ENCODE measurements at regions not wholly inside any gene's neighbourhood (a gene's known extent, or its start where the extent isn't known, plus 50 kb on each side); places are given as distances from the start of the nearest gene placed in this dataset.

GRCh38 chr5:68744206-68744605 lies 349.6 kb upstream of the SLC30A5 start:
- H3K4me1 ChIP-seq: peaks cover 9% of the 10 kb centered on the region
- no peaks in the 10 kb centered on the region for H3K36me3 ChIP-seq (replicated peaks in 1 of 2; ENCODE audit: insufficient read depth in 1 of 2, low read depth in 2 of 2)
- no peak overlapping the region for H3K27ac ChIP-seq
- H3K4me3 ChIP-seq: no peak overlapping the region
- no peaks in the 10 kb centered on the region for H3K9me3 ChIP-seq
- ATAC-seq (no peak), DNase-seq (no peak)
- no peaks in the 10 kb centered on the region for H3K27me3 ChIP-seq
- TF ChIP-seq POLR2A (IDR thresholded peaks at IDR 0.05) (no peak), CTCF (IDR thresholded peaks at IDR 0.05) (no peak)
- intact Hi-C loops (cut with DNase I): no loop called here
- 76 to 85% methylated on average over 4 of the region's 4 CpGs for WGBS, 2 donors

GRCh38 chr5:68745448-68745847 lies 348.4 kb upstream of the SLC30A5 start:
- TF ChIP-seq POLR2A (IDR thresholded peaks at IDR 0.05): no peak
- TF ChIP-seq CTCF (IDR thresholded peaks at IDR 0.05): no peak
- Histone ChIP-seq H3K27me3 (no peaks in the 10 kb centered on the region), H3K27ac (no peak overlapping the region), H3K4me1 (peaks cover 9% of the 10 kb centered on the region), H3K9me3 (no peaks in the 10 kb centered on the region), H3K4me3 (no peak overlapping the region), H3K36me3 (replicated peaks in 1 of 2; ENCODE audit: insufficient read depth in 1 of 2, low read depth in 2 of 2) (no peaks in the 10 kb centered on the region)
- intact Hi-C loops (cut with DNase I): no loop called here
- ATAC-seq (no peak), DNase-seq (no peak)

- WGBS, 2 donors: 32% methylated on average over 4 of the region's 4 CpGs
- no peak overlapping the region for H3K4me3 ChIP-seq
- ATAC-seq (peak; percentile 34), DNase-seq (no peak)
- H3K27ac ChIP-seq: peak overlapping the region in 1 of 4 donors; percentile 3
- no peaks in the 10 kb centered on the region for H3K9me3 ChIP-seq
- H3K36me3 ChIP-seq (replicated peaks in 1 of 2; ENCODE audit: insufficient read depth in 1 of 2, low read depth in 2 of 2): no peaks in the 10 kb centered on the region
- no peak for TF ChIP-seq POLR2A (IDR thresholded peaks at IDR 0.05)
- no peak for TF ChIP-seq CTCF (IDR thresholded peaks at IDR 0.05)
- no peaks in the 10 kb centered on the region for H3K27me3 ChIP-seq
- intact Hi-C loops (cut with DNase I): no loop called here
- peaks cover 9% of the 10 kb centered on the region for H3K4me1 ChIP-seq
Measured at GRCh38 chr5:68746220-68746619, 347.6 kb upstream of the SLC30A5 start.

GRCh38 chr5:68746643-68747420 lies 347.0 kb upstream of the SLC30A5 start:
- Histone ChIP-seq H3K36me3 (replicated peaks in 1 of 2; ENCODE audit: insufficient read depth in 1 of 2, low read depth in 2 of 2) (no peaks in the 10 kb centered on the region), H3K27ac (peak overlapping the region in 1 of 4 donors; percentile 4), H3K27me3 (no peaks in the 10 kb centered on the region), H3K4me3 (no peak overlapping the region), H3K4me1 (peaks cover 9% of the 10 kb centered on the region), H3K9me3 (no peaks in the 10 kb centered on the region)
- 51 to 56% methylated on average over 14 of the region's 14 CpGs for WGBS, 2 donors
- intact Hi-C loops (cut with DNase I): no loop called here
- ATAC-seq (peak; percentile 62), DNase-seq (peak in 3 of 4 donors; percentile 12 to 36 (median 17))
- TF ChIP-seq POLR2A (IDR thresholded peaks at IDR 0.05) (no peak), CTCF (IDR thresholded peaks at IDR 0.05) (no peak)

GRCh38 chr5:68747521-68747920 lies 346.3 kb upstream of the SLC30A5 start:
- no peak for DNase-seq
- Histone ChIP-seq H3K27me3 (no peaks in the 10 kb centered on the region), H3K4me1 (peaks cover 9% of the 10 kb centered on the region), H3K9me3 (no peaks in the 10 kb centered on the region), H3K36me3 (replicated peaks in 1 of 2; ENCODE audit: insufficient read depth in 1 of 2, low read depth in 2 of 2) (no peaks in the 10 kb centered on the region), H3K4me3 (no peak overlapping the region), H3K27ac (no peak overlapping the region)
- intact Hi-C loops (cut with DNase I): no loop called here
- no peak for TF ChIP-seq CTCF (IDR thresholded peaks at IDR 0.05)
- no peak for TF ChIP-seq POLR2A (IDR thresholded peaks at IDR 0.05)
- WGBS, 2 donors: 49 to 54% methylated on average over 4 of the region's 4 CpGs
- ATAC-seq: no peak
